GM18519 (cell line): ENCODE measurements at regions not wholly inside any gene's neighbourhood (a gene's known extent, or its start where the extent isn't known, plus 50 kb on each side); places are given as distances from the start of the nearest gene placed in this dataset.
"Not testable (repeated sequence)": the region's sequence is repeated elsewhere in the genome, so short reads cannot be mapped to it uniquely, and the experiment has no call there.

Experiments used
- ATAC-seq: cut with Tn5 transposase; IDR thresholded peaks from one replicate; pipeline ENCODE4 v1.9.1; 2021; ENCODE audit warnings: mild to moderate bottlenecking, moderate library complexity; ENCODE audit not compliant: unreplicated experiment, low FRiP score

GRCh38 chr13:88651531-88651930 is 980.4 kb downstream of the SLITRK5 start:
- ATAC-seq: no peak

- ATAC-seq: no peak
These were observed 985.6 kb downstream of the SLITRK5 start for GRCh38 chr13:88656751-88657150.

DNA sequence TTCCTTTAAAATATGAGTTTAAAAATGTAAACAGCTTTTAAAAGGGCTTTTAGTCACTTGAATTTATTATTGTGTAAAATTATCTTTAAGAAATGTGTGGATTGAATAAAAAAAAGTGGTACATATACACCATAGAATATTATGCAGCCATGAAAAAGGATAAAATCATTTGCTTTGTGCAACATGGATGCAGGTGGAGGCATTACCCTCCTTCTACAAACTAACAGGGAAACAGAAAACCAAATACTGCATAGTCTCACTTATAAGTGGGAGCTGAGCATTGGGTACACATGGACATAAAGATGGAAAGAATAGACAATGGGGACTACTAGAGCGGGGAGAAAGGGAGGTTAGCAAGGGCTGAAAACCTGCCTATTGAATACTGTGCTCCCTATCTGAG is 999.3 kb downstream of the SLITRK5 start:
- no peak for ATAC-seq

DNA sequence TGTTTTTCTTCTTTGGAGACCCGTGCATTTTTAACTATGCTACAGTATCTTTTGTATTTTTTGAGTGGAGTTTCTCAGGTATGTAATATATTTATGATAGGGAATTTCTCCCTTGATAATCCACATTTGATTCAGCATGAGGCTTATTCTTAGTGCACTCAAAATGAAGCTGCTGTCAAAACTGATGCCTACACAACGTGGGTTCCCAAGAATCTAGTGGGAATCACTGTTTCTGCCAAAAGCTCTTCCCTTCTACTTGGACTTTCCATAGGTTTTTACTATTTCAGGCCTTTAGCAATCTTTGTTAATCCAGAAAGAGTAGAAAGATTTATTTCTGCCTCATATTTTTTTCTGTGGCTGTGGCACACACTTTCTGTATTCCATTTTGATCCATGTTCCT is 1003.7 kb downstream of the SLITRK5 start:
- no peak for ATAC-seq

DNA sequence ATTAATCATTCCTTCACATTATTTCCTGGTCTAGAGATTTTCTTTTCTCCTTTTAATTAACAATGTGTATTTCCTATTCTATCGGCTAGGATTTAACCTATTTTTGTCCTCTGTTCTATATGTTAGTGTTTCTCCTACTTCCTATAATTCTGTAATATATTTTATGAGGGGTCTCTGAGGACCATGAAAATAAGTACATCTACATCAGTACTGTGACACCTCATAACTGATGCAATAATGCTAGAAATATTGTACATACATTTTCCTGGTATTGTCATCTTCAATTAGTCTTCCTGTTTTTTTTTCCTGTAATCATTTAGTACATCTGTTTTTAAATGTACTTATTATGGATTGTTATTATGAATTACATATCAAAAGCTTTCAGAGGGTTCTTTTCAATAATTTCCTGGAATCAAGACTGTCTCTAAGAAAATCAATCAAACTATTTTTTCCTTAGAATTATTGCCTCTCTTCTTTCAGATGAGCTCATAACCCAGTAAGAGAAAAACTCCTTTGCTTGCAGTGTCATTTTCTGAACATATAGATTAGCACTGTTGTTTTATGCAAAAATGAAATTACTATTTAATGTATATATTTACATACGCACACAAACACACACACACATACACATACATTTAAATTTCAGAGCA is 1004.3 kb downstream of the SLITRK5 start:
- ATAC-seq: no peak

DNA sequence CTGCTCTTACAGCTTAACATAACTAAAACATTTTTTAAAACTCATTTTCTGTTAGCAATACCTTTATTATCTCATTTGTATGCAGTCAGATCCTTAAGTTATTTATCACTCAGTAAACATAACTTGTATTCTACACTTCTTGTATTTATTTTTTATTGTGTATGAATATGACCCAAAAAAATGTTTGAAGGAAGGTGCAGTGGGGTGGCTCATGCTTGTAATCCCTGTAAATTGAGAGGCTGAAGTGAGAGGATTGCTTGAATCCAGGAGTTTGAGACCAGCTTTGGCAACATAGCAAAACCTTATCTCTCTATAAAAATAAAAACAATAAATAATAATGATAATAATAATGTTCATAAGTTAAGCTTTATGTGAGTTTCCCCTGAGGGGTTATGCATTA is 1004.8 kb downstream of the SLITRK5 start:
- ATAC-seq: no peak

DNA sequence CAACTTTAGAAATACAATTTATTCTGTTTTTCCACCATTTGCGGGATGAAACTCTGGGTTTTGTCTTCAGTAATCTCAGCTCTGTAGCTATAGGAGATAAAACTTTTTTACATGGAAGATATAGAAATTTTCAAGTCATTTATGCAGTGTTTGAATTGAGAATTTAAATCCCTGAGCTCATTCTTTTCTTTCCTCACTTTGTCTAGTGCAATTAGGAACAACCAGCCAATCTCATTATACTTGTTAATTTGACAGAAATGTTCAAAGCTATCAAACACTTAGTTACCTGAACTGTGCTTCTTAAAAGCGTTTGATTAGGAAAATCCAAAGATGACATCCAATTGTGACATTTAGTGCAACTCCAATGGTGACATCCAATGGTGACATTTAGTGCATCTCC is 1014.3 kb downstream of the SLITRK5 start:
- ATAC-seq: no peak

GRCh38 chr13:88701551-88701950 is 1030.4 kb downstream of the SLITRK5 start:
- ATAC-seq: no peak

- no peak for ATAC-seq
These were observed 1033.6 kb downstream of the SLITRK5 start for GRCh38 chr13:88704600-88705275.

GRCh38 chr13:88707646-88708045 is 1036.5 kb downstream of the SLITRK5 start:
- ATAC-seq: no peak

GRCh38 chr13:88717946-88718345 is 1046.8 kb downstream of the SLITRK5 start:
- no peak for ATAC-seq

GRCh38 chr13:88718781-88719180 is 1047.6 kb downstream of the SLITRK5 start:
- ATAC-seq: no peak

GRCh38 chr13:88726075-88726474 is 1054.9 kb downstream of the SLITRK5 start:
- no peak for ATAC-seq

- ATAC-seq: not testable (repeated sequence)
These were observed 1056.1 kb downstream of the SLITRK5 start for GRCh38 chr13:88727236-88727635.

DNA sequence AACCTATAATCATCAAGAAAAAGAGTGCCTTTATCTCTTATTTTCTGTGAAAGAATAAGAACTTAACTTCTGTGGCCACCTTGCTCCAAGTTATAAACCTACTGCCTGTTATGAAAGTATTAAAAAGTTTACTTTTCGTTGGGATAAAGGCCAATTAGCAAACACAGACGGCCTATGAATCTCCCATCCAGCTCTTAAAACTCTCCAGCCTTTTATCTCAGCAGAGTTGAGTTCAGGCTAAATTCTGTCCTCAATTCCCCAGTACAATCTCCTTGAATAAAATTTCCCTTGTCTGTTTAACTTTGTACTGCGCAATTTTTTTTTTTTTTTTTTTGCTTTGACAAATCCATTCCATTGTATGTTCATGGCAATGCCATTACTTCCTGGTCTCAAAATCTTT is 1058.4 kb downstream of the SLITRK5 start:
- no peak for ATAC-seq

DNA sequence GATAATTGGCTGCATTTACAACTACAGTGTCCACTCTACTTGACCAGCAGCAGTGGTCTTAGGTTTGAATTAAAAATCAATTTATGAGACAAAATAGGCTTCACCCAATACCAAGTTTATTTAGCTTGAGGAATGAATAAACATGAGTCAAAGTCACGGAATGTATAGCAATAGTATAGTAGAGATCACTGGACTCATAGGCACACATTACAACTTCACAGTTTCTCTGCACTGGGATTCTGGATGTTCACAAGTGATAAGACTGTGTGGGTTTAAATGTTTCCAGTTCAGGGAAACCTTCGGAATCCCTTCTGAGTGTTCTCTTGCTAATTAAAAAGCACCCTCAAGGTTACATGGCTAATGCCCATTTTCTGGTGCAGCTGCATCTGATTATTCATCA is 1064.9 kb downstream of the SLITRK5 start:
- no peak for ATAC-seq

- ATAC-seq: no peak
These were observed 1068.0 kb downstream of the SLITRK5 start for GRCh38 chr13:88739195-88739594.

DNA sequence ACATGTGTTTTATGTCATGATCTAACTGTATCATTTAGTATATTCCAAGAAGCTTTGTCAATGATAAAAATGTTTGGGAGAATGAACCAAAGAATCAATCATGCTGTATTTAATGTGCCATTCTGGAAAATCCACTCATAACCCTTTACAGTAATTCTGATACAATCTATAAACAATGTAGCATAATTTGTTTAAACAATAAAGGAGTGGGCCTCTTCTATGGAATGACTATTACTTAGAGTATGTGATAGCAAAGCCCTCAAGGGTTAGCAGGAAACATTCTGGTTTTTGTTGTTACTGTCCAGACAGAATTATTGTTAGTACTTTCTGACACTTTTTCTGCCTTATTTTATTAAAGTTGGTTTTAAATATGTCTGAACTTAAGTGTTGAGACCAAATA is 1073.1 kb downstream of the SLITRK5 start:
- no peak for ATAC-seq

DNA sequence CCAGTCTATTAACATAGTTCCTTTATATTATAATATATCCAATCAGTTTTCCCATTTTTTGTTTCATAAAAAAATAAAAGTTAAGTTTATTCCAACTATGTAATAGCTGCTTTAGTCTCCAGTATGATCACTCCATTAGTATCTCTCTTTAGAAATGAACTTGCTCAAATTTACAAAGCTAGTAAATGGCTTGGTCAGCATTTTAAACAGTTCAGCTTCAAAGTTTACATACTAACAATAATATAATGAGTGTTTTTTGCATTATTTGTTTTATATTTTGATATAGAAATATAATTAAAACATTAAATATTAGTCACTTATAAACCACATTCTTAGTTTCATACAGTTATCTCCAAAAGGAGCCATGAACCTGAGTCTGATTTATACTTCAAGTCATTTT is 1073.8 kb downstream of the SLITRK5 start:
- ATAC-seq: no peak

- ATAC-seq: no peak
These were observed 1080.9 kb downstream of the SLITRK5 start for GRCh38 chr13:88752041-88752440.

GRCh38 chr13:88754141-88754540 is 1083.0 kb downstream of the SLITRK5 start:
- ATAC-seq: no peak

- ATAC-seq: no peak
These were observed 1090.0 kb downstream of the SLITRK5 start for GRCh38 chr13:88761145-88761544.
